GM23338 (cell line): ENCODE measurements at regions not wholly inside any gene's neighbourhood (a gene's known extent, or its start where the extent isn't known, plus 50 kb on each side); places are given as distances from the start of the nearest gene placed in this dataset.

Experiments
- ATAC-seq: fragments of 200-7000 bp; cut with Tn5 transposase; 3 replicates; pipeline ENCODE4 v1.9.1; 2020
- DNase-seq: peaks from one replicate; pipeline ENCODE4 v3.0.0-alpha.2; 2015; ENCODE audit warnings: low spot score
- H2AFZ ChIP-seq: fragments of 200-600 bp; sonication (generic); 2 replicates; pipeline ENCODE4 v1.8.0; 2016; ENCODE audit warnings: antibody characterized with exemption, mild to moderate bottlenecking, moderate library complexity
- H3F3A ChIP-seq: fragments of 200-600 bp; sonication (generic); replicated peaks from 2 replicates; pipeline ENCODE4 v1.8.0; 2017; ENCODE audit warnings: antibody characterized with exemption, mixed run types, low read depth
- H3K27ac ChIP-seq: fragments of 200-600 bp; sonication (generic); 2 replicates; pipeline ENCODE4 v1.6.1; 2016; ENCODE audit warnings: low read depth
- H3K27me3 ChIP-seq: fragments of 200-600 bp; sonication (generic); 2 replicates; pipeline ENCODE4 v1.8.0; 2016; ENCODE audit warnings: mild to moderate bottlenecking, mixed run types, moderate library complexity; ENCODE audit not compliant: insufficient read depth
- H3K36me3 ChIP-seq: fragments of 200-600 bp; sonication (generic); 2 replicates; pipeline ENCODE4 v1.8.0; 2016; ENCODE audit warnings: mild to moderate bottlenecking; ENCODE audit not compliant: insufficient read depth
- H3K4me1 ChIP-seq: fragments of 200-600 bp; sonication (generic); 2 replicates; pipeline ENCODE4 v1.8.0; 2016; ENCODE audit warnings: mild to moderate bottlenecking, moderate library complexity; ENCODE audit not compliant: insufficient read depth
- H3K4me2 ChIP-seq: fragments of 200-600 bp; sonication (generic); 2 replicates; pipeline ENCODE4 v1.7.1; 2017; ENCODE audit warnings: mixed run types
- H3K4me3 ChIP-seq: fragments of 200-600 bp; sonication (generic); 2 replicates; pipeline ENCODE4 v1.6.1; 2016; ENCODE audit warnings: mixed run types
- H3K79me2 ChIP-seq: fragments of 200-600 bp; sonication (generic); replicated peaks from 2 replicates; pipeline ENCODE4 v1.8.0; 2017; ENCODE audit warnings: mild to moderate bottlenecking; ENCODE audit not compliant: insufficient read depth
- H3K9me2 ChIP-seq: fragments of 200-600 bp; sonication (generic); 2 replicates; pipeline ENCODE4 v1.8.0; 2017; ENCODE audit not compliant: insufficient read depth
- H4K20me1 ChIP-seq: fragments of 200-600 bp; sonication (generic); replicated peaks from 2 replicates; pipeline ENCODE4 v1.8.0; 2017; ENCODE audit warnings: mild to moderate bottlenecking; ENCODE audit not compliant: insufficient read depth
- H3K27ac Mint-ChIP-seq: 2 replicates; pipeline ENCODE4 v1.8.0; 2020; ENCODE audit warnings: inconsistent platforms, mild to moderate bottlenecking, moderate library complexity, mixed read lengths
- H3K27me3 Mint-ChIP-seq: 3 replicates; pipeline ENCODE4 v1.8.0; 2022; ENCODE audit warnings: low read depth, mild to moderate bottlenecking, moderate library complexity, mixed read lengths, inconsistent platforms; ENCODE audit not compliant: insufficient read depth, poor library complexity
- H3K36me3 Mint-ChIP-seq: 3 replicates; pipeline ENCODE4 v1.8.0; 2021; ENCODE audit warnings: low read depth, mild to moderate bottlenecking, inconsistent platforms, moderate library complexity, mixed read lengths
- H3K4me1 Mint-ChIP-seq: 3 replicates; pipeline ENCODE4 v1.8.0; 2020; ENCODE audit warnings: mild to moderate bottlenecking, inconsistent platforms, mixed read lengths
- H3K4me3 Mint-ChIP-seq: 3 replicates; pipeline ENCODE4 v1.8.0; 2021; ENCODE audit warnings: moderate library complexity, mild to moderate bottlenecking, inconsistent platforms, mixed read lengths
- H3K9me3 Mint-ChIP-seq: 3 replicates; pipeline ENCODE4 v1.8.0; 2020; ENCODE audit warnings: moderate library complexity, mild to moderate bottlenecking, inconsistent platforms, mixed read lengths
- CREB1 ChIP-seq: fragments of 250-450 bp; sonication (Bioruptor Pico); IDR thresholded peaks from 2 replicates; pipeline ENCODE4 v1.5.0; 2020; ENCODE audit warnings: low read depth, mild to moderate bottlenecking, moderate library complexity
- CTCF ChIP-seq, 2 experiments: fragments of 200-600 bp in 1 of 2; sonication (generic) in 1 of 2; conservative IDR thresholded peaks; 2 replicates each; pipeline versions ENCODE4 v1.5.1 to v1.6.1; 2016 to 2017; ENCODE audit warnings: antibody characterized with exemption in 2 of 2, low read depth in 2 of 2, mild to moderate bottlenecking in 2 of 2, moderate library complexity in 1 of 2
- EZH2 ChIP-seq: fragments of 200-600 bp; sonication (generic); IDR thresholded peaks from one replicate; pipeline ENCODE4 v1.8.0; 2017; ENCODE audit warnings: antibody characterized with exemption, mild to moderate bottlenecking, low read depth; ENCODE audit not compliant: unreplicated experiment
- EZH2phosphoT487 ChIP-seq: fragments of 200-600 bp; sonication (generic); IDR thresholded peaks from one replicate; pipeline ENCODE4 v1.8.1; 2018; ENCODE audit warnings: antibody characterized with exemption; ENCODE audit not compliant: unreplicated experiment
- JUNB ChIP-seq: IDR thresholded peaks from one replicate; pipeline ENCODE4 v1.6.1; 2016; ENCODE audit warnings: antibody characterized with exemption; ENCODE audit not compliant: unreplicated experiment
- NANOG ChIP-seq: IDR thresholded peaks from 2 replicates; pipeline ENCODE4 v1.6.1; 2016; ENCODE audit warnings: antibody characterized with exemption, borderline replicate concordance
- POLR2AphosphoS5 ChIP-seq: IDR thresholded peaks from 2 replicates; pipeline ENCODE4 v1.6.1; 2016; ENCODE audit warnings: antibody characterized with exemption, low read depth
- STAT1 ChIP-seq: IDR thresholded peaks from one replicate; pipeline ENCODE4 v1.6.1; 2016; ENCODE audit warnings: antibody characterized with exemption; ENCODE audit not compliant: unreplicated experiment
- ZNF114 ChIP-seq: fragments of 250-450 bp; sonication (Bioruptor Pico); IDR thresholded peaks from 2 replicates; pipeline ENCODE4 v1.5.0; 2020; ENCODE audit warnings: mild to moderate bottlenecking, moderate library complexity
- ZNF331 ChIP-seq: fragments of 250-450 bp; sonication (Bioruptor Pico); IDR thresholded peaks from 2 replicates; pipeline ENCODE4 v1.5.0; 2020; ENCODE audit warnings: low read depth, mild to moderate bottlenecking, moderate library complexity
- TF ChIP-seq, protein P1 (sequence below): IDR thresholded peaks from 2 replicates; pipeline ENCODE4 v1.6.1; 2016; ENCODE audit warnings: antibody characterized with exemption
- TF ChIP-seq, protein P2 (sequence below): fragments of 250-450 bp; sonication (Bioruptor Pico); IDR thresholded peaks from 2 replicates; pipeline ENCODE4 v1.5.0; 2020; ENCODE audit warnings: mild to moderate bottlenecking, moderate library complexity

GRCh38 chr17:74008196-74008595 is 195.3 kb upstream of the RPL38 start (continued):
- peak; percentile 61 to 74 for TF ChIP-seq CTCF (conservative IDR thresholded peaks at IDR 0.05; ENCODE audit: low read depth in 2 of 2)

DNA sequence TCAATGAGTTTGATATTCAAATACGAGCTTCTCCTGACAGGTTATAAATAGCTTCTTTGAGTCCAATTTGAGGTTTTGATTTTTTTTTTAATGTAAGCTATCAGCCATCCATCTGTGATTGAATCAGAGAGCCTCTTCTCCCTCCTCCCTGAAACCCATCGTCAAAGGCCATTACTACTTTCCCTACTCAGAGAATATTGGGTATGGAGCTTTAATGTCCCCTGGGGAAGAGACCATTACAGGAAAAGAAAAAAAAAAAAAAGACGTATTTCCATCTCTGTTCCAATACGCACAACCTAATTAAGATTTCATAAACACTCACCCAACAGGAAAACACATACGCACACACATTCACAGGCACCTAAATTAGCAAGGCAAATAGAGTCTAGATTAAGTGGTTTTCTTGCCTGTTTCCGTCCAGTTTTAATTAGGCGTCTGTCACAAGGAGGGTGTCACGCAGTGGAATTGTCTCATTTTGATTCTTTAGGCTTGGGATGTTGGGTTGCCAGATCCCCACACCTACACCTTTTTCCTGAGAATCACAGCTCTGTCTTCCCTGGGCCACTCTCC is 194.3 kb upstream of the RPL38 start:
- H3K9me2 ChIP-seq, result 0 out of 2 replicates have a peak, but pooled peaks cover under 1% of the 10 kb centered on the region
- no peaks in the 10 kb centered on the region for H3F3A ChIP-seq
- no peaks in the 10 kb centered on the region for H3K36me3 ChIP-seq
- Mint-ChIP-seq H3K36me3 (no peaks in the 10 kb centered on the region), H3K4me3 (no peak overlapping the region), H3K27me3 (peaks cover 10% of the 10 kb centered on the region), H3K4me1 (peaks cover 18% of the 10 kb centered on the region), H3K27ac (no peak overlapping the region), H3K9me3 (no peaks in the 10 kb centered on the region)
- DNase-seq (no peak), ATAC-seq (no peak)
- peaks cover 7% of the 10 kb centered on the region; the same call in 1 of the 2 replicates for H3K4me1 ChIP-seq
- no peak overlapping the region for H2AFZ ChIP-seq
- no peaks in the 10 kb centered on the region for H3K27me3 ChIP-seq
- H3K4me2 ChIP-seq, result no peak overlapping the region
- H4K20me1 ChIP-seq, result no peaks in the 10 kb centered on the region
- no peaks in the 10 kb centered on the region for H3K79me2 ChIP-seq
- no peak overlapping the region for H3K4me3 ChIP-seq
- no peak overlapping the region for H3K27ac ChIP-seq
- no peak for TF ChIP-seq NANOG
- no peak for TF ChIP-seq JUNB
- TF ChIP-seq ZNF114 (CRISPR knock-in tag), result no peak
- TF ChIP-seq POLR2AphosphoS5, result no peak
- TF ChIP-seq, protein P1, sequence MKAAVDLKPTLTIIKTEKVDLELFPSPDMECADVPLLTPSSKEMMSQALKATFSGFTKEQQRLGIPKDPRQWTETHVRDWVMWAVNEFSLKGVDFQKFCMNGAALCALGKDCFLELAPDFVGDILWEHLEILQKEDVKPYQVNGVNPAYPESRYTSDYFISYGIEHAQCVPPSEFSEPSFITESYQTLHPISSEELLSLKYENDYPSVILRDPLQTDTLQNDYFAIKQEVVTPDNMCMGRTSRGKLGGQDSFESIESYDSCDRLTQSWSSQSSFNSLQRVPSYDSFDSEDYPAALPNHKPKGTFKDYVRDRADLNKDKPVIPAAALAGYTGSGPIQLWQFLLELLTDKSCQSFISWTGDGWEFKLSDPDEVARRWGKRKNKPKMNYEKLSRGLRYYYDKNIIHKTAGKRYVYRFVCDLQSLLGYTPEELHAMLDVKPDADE, result no peak
- TF ChIP-seq, protein P2, sequence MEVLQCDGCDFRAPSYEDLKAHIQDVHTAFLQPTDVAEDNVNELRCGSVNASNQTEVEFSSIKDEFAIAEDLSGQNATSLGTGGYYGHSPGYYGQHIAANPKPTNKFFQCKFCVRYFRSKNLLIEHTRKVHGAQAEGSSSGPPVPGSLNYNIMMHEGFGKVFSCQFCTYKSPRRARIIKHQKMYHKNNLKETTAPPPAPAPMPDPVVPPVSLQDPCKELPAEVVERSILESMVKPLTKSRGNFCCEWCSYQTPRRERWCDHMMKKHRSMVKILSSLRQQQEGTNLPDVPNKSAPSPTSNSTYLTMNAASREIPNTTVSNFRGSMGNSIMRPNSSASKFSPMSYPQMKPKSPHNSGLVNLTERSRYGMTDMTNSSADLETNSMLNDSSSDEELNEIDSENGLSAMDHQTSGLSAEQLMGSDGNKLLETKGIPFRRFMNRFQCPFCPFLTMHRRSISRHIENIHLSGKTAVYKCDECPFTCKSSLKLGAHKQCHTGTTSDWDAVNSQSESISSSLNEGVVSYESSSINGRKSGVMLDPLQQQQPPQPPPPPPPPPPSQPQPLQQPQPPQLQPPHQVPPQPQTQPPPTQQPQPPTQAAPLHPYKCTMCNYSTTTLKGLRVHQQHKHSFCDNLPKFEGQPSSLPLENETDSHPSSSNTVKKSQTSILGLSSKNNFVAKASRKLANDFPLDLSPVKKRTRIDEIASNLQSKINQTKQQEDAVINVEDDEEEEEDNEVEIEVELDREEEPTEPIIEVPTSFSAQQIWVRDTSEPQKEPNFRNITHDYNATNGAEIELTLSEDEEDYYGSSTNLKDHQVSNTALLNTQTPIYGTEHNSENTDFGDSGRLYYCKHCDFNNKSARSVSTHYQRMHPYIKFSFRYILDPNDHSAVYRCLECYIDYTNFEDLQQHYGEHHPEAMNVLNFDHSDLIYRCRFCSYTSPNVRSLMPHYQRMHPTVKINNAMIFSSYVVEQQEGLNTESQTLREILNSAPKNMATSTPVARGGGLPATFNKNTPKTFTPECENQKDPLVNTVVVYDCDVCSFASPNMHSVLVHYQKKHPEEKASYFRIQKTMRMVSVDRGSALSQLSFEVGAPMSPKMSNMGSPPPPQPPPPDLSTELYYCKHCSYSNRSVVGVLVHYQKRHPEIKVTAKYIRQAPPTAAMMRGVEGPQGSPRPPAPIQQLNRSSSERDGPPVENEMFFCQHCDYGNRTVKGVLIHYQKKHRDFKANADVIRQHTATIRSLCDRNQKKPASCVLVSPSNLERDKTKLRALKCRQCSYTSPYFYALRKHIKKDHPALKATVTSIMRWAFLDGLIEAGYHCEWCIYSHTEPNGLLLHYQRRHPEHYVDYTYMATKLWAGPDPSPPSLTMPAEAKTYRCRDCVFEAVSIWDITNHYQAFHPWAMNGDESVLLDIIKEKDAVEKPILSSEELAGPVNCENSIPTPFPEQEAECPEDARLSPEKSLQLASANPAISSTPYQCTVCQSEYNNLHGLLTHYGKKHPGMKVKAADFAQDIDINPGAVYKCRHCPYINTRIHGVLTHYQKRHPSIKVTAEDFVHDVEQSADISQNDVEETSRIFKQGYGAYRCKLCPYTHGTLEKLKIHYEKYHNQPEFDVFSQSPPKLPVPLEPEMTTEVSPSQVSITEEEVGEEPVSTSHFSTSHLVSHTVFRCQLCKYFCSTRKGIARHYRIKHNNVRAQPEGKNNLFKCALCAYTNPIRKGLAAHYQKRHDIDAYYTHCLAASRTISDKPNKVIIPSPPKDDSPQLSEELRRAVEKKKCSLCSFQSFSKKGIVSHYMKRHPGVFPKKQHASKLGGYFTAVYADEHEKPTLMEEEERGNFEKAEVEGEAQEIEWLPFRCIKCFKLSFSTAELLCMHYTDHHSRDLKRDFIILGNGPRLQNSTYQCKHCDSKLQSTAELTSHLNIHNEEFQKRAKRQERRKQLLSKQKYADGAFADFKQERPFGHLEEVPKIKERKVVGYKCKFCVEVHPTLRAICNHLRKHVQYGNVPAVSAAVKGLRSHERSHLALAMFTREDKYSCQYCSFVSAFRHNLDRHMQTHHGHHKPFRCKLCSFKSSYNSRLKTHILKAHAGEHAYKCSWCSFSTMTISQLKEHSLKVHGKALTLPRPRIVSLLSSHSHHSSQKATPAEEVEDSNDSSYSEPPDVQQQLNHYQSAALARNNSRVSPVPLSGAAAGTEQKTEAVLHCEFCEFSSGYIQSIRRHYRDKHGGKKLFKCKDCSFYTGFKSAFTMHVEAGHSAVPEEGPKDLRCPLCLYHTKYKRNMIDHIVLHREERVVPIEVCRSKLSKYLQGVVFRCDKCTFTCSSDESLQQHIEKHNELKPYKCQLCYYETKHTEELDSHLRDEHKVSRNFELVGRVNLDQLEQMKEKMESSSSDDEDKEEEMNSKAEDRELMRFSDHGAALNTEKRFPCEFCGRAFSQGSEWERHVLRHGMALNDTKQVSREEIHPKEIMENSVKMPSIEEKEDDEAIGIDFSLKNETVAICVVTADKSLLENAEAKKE (CRISPR knock-in tag), result no peak
- TF ChIP-seq EZH2, result no peak
- TF ChIP-seq EZH2phosphoT487, result no peak
- TF ChIP-seq CTCF (conservative IDR thresholded peaks at IDR 0.05; ENCODE audit: low read depth in 2 of 2), result no peak
- no peak for TF ChIP-seq ZNF331 (CRISPR knock-in tag)
- TF ChIP-seq CREB1 (CRISPR knock-in tag), result no peak
- TF ChIP-seq STAT1, result no peak
